CD4-positive, alpha-beta T cell treated with Interleukin-12 subunit alpha and Interleukin-12 subunit beta, for 1 hour (primary cell): ENCODE measurements at regions not wholly inside any gene's neighbourhood (a gene's known extent, or its start where the extent isn't known, plus 50 kb on each side); places are given as distances from the start of the nearest gene placed in this dataset.

Experiments used
- DNase-seq: peaks from one replicate; pipeline ENCODE4 v3.0.0-alpha.2; 2020

DNA sequence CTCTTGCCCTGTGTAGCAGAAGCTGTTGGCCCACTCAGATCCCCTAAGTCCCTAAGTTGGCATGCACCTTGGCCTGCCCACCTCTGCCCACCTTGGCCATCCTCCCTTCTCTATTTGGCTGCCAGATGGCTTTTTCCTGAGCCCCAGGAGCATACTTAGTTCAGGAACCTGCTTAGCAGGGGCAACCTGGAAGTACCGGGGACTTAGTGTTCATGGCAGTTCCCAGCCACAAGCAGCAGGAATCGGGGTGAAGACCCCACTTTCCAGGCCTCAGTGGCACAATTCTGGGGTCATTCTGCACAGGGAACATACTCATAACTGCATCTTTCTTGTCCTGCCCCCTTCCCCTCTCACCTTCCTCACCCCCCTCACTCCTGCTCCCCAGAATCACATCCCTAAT lies 158.0 kb upstream of the PMEPA1 start:
- no peak for DNase-seq

- DNase-seq: no peak
These were observed 157.5 kb upstream of the PMEPA1 start for GRCh38 chr20:57867181-57867803.

DNA sequence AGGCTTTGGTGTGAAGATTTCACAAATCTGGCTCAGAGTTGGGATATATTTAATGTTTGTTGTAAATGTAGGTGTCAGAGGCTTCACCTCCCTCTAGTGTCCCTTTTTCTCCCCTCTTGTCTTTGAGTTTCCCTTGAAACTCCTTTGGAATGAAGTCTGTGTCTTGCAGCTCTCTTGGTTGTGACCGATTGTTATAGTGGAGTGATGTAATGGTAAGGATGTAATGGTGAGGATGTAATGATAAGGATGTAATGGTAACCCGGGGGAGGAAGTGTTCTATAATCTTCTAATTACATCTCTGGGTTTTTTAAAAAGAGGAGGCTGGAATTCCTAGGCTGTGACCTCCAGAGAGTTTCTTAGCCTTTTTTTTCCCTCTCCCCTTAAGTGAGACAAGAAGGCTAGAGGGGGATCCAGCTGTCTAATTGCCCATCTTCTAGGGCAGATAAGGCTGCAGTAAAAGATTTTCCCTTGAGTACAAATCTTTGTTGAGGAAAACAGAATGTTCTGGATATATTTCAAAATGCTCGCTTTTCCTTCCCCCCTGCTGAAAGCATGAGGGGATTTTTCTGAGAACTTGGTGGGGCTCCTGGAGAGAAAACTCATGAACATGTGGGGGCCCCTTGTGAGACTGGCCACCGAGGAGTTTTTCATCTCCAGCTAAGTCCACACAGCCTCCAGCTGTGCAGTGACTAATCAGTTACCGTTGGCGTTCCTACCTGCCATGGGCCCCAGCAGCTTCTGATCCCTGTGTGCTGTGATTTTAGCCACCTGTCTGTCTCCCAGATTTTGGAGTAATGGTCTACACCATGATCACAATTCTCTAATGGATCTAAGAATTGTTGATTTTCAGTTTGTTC lies 156.7 kb upstream of the PMEPA1 start:
- no peak for DNase-seq

- no peak for DNase-seq
These were observed 155.5 kb upstream of the PMEPA1 start for GRCh38 chr20:57865266-57865665.

DNA sequence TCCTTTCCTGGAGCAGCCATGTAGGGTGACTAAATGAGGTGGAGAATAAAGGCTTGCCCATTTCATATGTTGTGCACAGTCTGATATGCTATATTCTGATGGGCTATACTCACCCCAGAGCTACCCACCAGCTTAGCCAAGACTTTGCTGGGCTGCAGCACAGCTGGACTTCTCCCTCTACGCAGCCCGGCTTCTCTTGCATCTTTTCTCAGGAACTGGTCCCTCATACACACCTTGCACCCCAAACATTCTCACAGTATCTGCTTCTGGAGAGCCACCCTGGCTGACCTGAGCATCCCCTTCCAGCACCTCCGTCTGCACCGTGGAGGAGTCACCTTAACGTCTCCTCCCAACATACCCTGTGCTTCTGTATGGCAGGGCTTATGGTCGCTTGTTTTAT lies 150.8 kb upstream of the PMEPA1 start:
- no peak for DNase-seq

- DNase-seq: no peak
These were observed 148.2 kb upstream of the PMEPA1 start for GRCh38 chr20:57857969-57858368.

DNA sequence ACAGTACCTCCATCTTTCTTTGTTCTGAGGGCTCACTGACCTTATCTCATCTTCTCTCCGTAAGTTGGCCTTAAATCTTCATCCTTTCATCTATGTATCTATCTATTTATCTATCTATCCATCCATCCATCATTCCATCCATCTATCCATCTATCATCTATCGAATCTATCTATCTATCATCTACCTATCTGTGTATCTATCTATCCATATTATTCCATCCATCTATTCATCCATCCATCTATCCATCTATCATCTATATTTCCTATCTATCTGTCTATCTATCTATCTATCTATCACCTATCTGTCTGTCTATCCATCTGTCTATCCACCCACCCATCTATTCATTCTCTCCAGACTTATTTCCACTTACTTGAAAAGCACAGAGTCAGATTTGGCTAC lies 147.3 kb upstream of the PMEPA1 start:
- DNase-seq: no peak

GRCh38 chr20:57856658-57857057 lies 146.8 kb upstream of the PMEPA1 start:
- DNase-seq: peak; percentile 24

GRCh38 chr20:57851796-57852195 lies 142.0 kb upstream of the PMEPA1 start:
- DNase-seq: no peak

GRCh38 chr20:57851025-57851682 lies 141.3 kb upstream of the PMEPA1 start:
- no peak for DNase-seq

DNA sequence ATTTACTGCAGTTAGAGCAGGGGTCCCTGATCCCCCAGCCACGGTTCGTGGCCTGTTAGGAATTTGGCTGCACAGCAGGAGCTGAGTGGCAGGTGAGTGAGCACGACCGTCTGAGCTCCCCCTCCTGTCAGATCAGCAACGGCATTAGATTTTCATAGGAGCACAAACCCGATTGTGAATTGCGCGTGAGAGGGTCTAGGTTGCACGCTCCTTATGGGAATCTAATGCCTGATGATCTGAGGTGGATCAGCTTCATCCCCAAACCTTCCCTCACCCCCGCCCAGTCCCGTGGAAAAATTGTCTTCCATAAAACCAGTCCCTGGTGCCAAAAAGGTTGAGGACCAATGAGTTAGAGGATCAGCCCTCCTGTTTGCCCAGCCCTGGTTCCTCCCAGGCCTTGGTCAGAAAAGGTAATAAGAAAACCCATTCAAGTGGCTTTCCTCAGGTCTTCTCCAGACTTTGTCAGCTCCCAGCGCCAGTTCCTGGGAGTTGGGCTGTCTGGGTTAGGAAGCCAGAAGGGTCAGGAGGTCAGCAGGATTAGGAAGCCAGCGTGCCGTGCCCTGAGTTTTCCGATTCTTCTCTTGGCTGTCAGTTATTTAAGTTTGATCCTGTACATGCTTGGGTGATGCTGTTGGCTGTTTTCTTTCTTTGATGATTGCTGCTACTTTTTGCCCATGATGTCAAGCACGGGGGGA lies 139.9 kb upstream of the PMEPA1 start:
- no peak for DNase-seq

DNA sequence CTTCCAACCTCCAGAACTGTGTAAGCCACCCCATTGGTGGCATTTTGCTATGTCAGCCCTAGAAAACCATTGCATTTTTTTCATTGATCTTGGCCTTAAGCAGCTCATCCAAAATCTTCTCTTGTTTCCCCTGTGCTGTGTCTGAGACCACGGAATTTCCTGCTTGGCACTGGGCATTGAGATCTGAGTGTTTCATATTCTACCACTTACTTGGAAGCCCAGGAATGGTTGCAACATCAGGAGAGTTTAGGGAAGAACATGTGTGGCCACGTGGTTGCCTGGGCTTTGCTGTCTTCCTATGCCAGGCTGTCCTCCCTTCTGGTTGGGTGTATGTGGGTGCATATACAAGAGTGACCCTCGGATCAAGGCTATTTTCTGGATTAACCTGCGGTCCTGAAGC lies 139.3 kb upstream of the PMEPA1 start:
- no peak for DNase-seq

- no peak for DNase-seq
These were observed 138.5 kb upstream of the PMEPA1 start for GRCh38 chr20:57848282-57848681.

- DNase-seq: no peak
These were observed 137.3 kb upstream of the PMEPA1 start for GRCh38 chr20:57847104-57847503.

- no peak for DNase-seq
These were observed 135.1 kb upstream of the PMEPA1 start for GRCh38 chr20:57844626-57845596.

- DNase-seq: no peak
These were observed 134.3 kb upstream of the PMEPA1 start for GRCh38 chr20:57843941-57844625.

GRCh38 chr20:57842720-57843119 lies 132.9 kb upstream of the PMEPA1 start:
- DNase-seq: no peak

- no peak for DNase-seq
These were observed 131.6 kb upstream of the PMEPA1 start for GRCh38 chr20:57841297-57841866.

DNA sequence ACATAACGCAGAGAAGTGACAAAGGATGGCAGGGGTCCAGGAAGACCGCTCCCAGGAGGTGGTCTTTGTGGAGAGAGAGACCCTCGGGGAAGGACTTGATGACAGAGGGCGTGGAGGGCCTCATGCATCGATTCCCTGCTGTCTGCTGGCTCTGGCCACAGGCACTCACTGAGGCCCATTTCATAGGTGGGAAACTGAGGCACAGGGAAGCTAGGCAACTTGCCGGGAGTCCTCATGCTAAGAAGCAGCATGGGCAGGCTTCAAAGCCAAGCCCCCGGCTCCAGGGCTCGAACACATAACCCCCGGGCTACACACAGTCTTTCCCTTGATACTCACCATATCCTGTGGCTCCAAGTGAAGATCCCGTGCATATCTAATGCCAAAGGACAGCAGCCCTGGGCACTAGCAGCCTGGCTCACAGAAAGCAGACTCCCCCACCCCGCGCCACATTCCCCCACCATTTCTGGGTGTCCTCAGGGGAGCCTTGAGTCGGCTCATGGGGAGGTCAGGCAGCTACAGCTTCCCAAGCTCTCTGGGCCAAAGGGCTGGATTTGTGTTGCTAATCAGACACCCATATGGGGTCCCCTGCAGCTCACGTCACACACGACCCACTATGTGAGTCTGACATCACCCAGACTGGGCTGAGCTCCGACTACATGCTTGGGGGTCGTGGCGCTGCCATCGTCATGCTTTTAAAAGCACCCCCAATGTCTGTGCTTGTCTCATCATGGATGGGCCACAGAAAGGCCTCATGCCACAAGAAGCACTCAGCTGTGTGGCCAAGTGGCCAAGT lies 130.9 kb upstream of the PMEPA1 start:
- DNase-seq: no peak

DNA sequence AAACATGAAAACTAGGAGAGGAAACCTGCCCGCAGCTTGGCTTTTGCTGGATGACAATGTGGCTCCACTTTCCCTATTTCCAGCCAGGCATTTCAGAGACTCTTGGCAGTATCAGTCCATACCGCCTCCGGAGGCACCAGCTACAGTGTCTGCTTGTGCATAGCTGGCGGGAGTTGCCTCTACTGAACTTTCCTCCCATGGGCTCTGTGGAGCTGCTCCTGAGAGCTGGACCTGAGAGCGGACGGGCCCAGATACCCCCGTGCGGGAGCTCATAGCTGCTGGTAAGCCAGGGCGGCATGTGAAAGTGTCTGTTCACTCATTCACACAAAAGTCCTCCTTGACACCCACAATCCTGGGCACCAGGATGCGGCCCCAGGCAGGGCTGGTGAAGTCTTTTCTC lies 130.3 kb upstream of the PMEPA1 start:
- no peak for DNase-seq
